Pons (tissue), 1 donor: ENCODE measurements at regions not wholly inside any gene's neighbourhood (a gene's known extent, or its start where the extent isn't known, plus 50 kb on each side); places are given as distances from the start of the nearest gene placed in this dataset.

Experiments
- DNase-seq: peaks from one replicate; pipeline ENCODE4 v3.0.0-alpha.2; 2016; ENCODE audit warnings: low spot score

DNA sequence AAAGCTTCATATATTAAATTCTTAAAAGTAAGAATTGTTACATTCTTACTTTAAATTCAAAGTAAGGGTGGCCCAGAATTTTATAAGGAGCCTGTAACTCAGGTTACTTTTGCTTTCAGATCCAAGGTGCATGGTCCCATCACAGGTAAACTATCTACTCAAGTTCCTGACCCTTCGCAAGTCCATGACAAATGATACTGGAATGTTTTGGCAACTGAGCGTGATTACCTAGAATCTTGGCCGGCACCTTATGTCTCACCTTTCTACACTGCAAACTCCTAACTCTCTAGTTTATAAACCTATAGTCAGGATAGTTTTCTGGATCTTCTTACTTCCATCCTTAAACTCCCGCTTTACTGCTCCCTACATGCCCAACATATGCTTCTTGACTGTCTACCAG is 67.9 kb upstream of the HMGN3 start:
- no peak for DNase-seq

GRCh38 chr6:79301290-79301689 is 66.8 kb upstream of the HMGN3 start:
- DNase-seq, result no peak

DNA sequence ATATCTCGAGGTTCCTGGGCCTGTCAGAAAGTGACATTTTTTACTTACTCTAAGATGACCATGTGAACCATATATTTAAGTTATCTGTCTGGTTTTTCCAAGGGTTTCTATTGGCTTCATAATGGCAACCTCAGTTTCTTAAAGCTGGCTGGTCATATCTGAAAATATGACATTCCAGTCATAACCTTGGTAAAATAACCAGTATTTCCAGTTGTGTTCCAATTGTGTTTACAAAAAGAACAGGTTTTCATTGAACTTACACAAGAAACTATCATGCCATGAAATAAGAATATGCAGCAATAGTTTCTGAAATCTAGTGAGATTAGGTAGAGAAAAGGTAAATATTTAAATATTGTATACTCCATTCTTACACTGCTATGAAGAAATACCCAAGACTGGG is 61.7 kb upstream of the HMGN3 start:
- DNase-seq, result no peak
